ENCODE measurements at regions not wholly inside any gene's neighbourhood (a gene's known extent, or its start where the extent isn't known, plus 50 kb on each side); places are given as distances from the start of the nearest gene placed in this dataset.
A peak's percentile ranks its signal among the peaks of the same experiment; 100 is the strongest.

GRCh38 chr15:75104804-75105557 is 81.6 kb downstream of the PPCDC start (continued):
- no peak for TF ChIP-seq ZBTB44 (tag by site-specific recombination; IDR thresholded peaks at IDR 0.05)
- no peak for TF ChIP-seq ZNF248 (tag by site-specific recombination; IDR thresholded peaks at IDR 0.05)
- no peak for TF ChIP-seq PBX3 (CRISPR knock-in tag; IDR thresholded peaks at IDR 0.05)
- TF ChIP-seq GLI4 (tag by site-specific recombination; IDR thresholded peaks at IDR 0.05): no peak
- no peak for TF ChIP-seq ZNF391 (tag by site-specific recombination; IDR thresholded peaks at IDR 0.05; ENCODE audit: borderline replicate concordance, low read depth)
- no peak for TF ChIP-seq ZNF18 (tag by site-specific recombination; IDR thresholded peaks at IDR 0.05)
- no peak for TF ChIP-seq ZNF311 (tag by site-specific recombination; IDR thresholded peaks at IDR 0.05; ENCODE audit: borderline replicate concordance)
- TF ChIP-seq KLF9 (tag by site-specific recombination; IDR thresholded peaks at IDR 0.05; ENCODE audit: low read depth): no peak
- TF ChIP-seq IKZF3 (tag by site-specific recombination; IDR thresholded peaks at IDR 0.05): no peak
- peak; percentile 56; the same call in 1 of the 2 replicates for TF ChIP-seq ATF2 (tag by site-specific recombination; IDR thresholded peaks at IDR 0.05; ENCODE audit: low read depth)
- TF ChIP-seq PRDM4 (tag by site-specific recombination; IDR thresholded peaks at IDR 0.05): no peak
- no peak for TF ChIP-seq ZNF433 (tag by site-specific recombination; IDR thresholded peaks at IDR 0.05; ENCODE audit: low read depth)
- TF ChIP-seq HOXD13 (CRISPR knock-in tag; IDR thresholded peaks at IDR 0.05; ENCODE audit: borderline replicate concordance): peak; percentile 46; the same call in 1 of the 2 replicates
- peak; percentile 60 for TF ChIP-seq SP3 (tag by site-specific recombination; IDR thresholded peaks at IDR 0.05)
- TF ChIP-seq ZNF843 (tag by site-specific recombination; IDR thresholded peaks at IDR 0.05): peak; percentile 80
- TF ChIP-seq ZNF621 (tag by site-specific recombination; IDR thresholded peaks at IDR 0.05): no peak
- peak; percentile 57; the same call in 1 of the 2 replicates for TF ChIP-seq ZSCAN23 (tag by site-specific recombination; IDR thresholded peaks at IDR 0.05)
- no peak for TF ChIP-seq ZNF354C (tag by site-specific recombination; IDR thresholded peaks at IDR 0.05; ENCODE audit: borderline replicate concordance, low read depth)
- 0 out of 2 replicates have a peak, but pooled peaks have one; percentile 44 for TF ChIP-seq ZNF324 (tag by site-specific recombination; IDR thresholded peaks at IDR 0.05)
- TF ChIP-seq ZNF692 (tag by site-specific recombination; IDR thresholded peaks at IDR 0.05): peak; percentile 73; the same call in 1 of the 2 replicates
- no peak for TF ChIP-seq ZBTB11 (tag by site-specific recombination; conservative IDR thresholded peaks at IDR 0.05; ENCODE audit: low read depth)
- peak; percentile 96 for TF ChIP-seq ZBTB17 (tag by site-specific recombination; IDR thresholded peaks at IDR 0.05)
- no peak; the same call in 1 of the 2 replicates for TF ChIP-seq SP2 (tag by site-specific recombination; IDR thresholded peaks at IDR 0.05)
- no peak for TF ChIP-seq BCL11B (tag by site-specific recombination; IDR thresholded peaks at IDR 0.05; ENCODE audit: low read depth)
